OCI-LY3 (cell line): ENCODE measurements at regions not wholly inside any gene's neighbourhood (a gene's known extent, or its start where the extent isn't known, plus 50 kb on each side); places are given as distances from the start of the nearest gene placed in this dataset.

Experiments
- H2AFZ ChIP-seq: fragments of 200-600, 300-600 bp; shearing (Covaris generic); 2 replicates; pipeline ENCODE4 v1.6.0; 2014; ENCODE audit warnings: antibody characterized with exemption, low read depth, low read length
- H3K27ac ChIP-seq: fragments of 200-600, 300-600 bp; sonication (generic); 2 replicates; pipeline ENCODE4 v1.5.1; 2014; ENCODE audit warnings: mild to moderate bottlenecking, low read length, moderate library complexity, mixed read lengths
- H3K27me3 ChIP-seq: fragments of 200-600, 300-600 bp; sonication (generic); 2 replicates; pipeline ENCODE4 v1.6.1; 2014; ENCODE audit warnings: low read depth, low read length, mixed read lengths
- H3K36me3 ChIP-seq: fragments of 200-600, 300-600 bp; sonication (generic); replicated peaks from 2 replicates; pipeline ENCODE3; 2014; ENCODE audit warnings: low read depth, low read length, mixed read lengths
- H3K4me1 ChIP-seq: fragments of 300-600, 200-600 bp; sonication (generic); 2 replicates; pipeline ENCODE4 v1.6.1; 2014; ENCODE audit warnings: low read length, mixed read lengths
- H3K4me2 ChIP-seq: fragments of 200-600, 300-600 bp; sonication (generic); 2 replicates; pipeline ENCODE4 v1.6.1; 2014; ENCODE audit warnings: low read length, mixed read lengths
- H3K4me3 ChIP-seq: fragments of 300-600, 200-600 bp; sonication (generic); 2 replicates; pipeline ENCODE4 v1.5.1; 2014; ENCODE audit warnings: antibody characterized with exemption, mild to moderate bottlenecking, low read length, moderate library complexity
- H3K79me2 ChIP-seq: fragments of 300-600, 200-600 bp; shearing (Covaris generic); 2 replicates; pipeline ENCODE4 v1.6.1; 2014; ENCODE audit warnings: mild to moderate bottlenecking, low read length, mixed read lengths
- H3K9ac ChIP-seq: fragments of 300-600, 200-600 bp; shearing (Covaris generic); 2 replicates; pipeline ENCODE4 v1.6.0; 2014; ENCODE audit warnings: mild to moderate bottlenecking, low read length, moderate library complexity
- H3K9me3 ChIP-seq: fragments of 200-600, 300-600 bp; shearing (Covaris generic); 2 replicates; pipeline ENCODE4 v1.6.1; 2014; ENCODE audit warnings: low read length, mixed read lengths; ENCODE audit not compliant: insufficient read depth
- H4K20me1 ChIP-seq: fragments of 200-600, 300-600 bp; sonication (generic); 2 replicates; pipeline ENCODE4 v1.6.1; 2016; ENCODE audit warnings: low read length, mixed read lengths; ENCODE audit not compliant: insufficient read depth
- CTCF ChIP-seq: fragments of 200-600, 300-600 bp; sonication (generic); IDR thresholded peaks from 2 replicates; pipeline ENCODE4 v1.5.1; 2014; ENCODE audit warnings: antibody characterized with exemption, low read length, low read depth
- EZH2phosphoT487 ChIP-seq: fragments of 200-600 bp; shearing (Covaris generic); IDR thresholded peaks from 2 replicates; pipeline ENCODE4 v1.6.1; 2018; ENCODE audit warnings: antibody characterized with exemption, mixed run types, low read depth

DNA sequence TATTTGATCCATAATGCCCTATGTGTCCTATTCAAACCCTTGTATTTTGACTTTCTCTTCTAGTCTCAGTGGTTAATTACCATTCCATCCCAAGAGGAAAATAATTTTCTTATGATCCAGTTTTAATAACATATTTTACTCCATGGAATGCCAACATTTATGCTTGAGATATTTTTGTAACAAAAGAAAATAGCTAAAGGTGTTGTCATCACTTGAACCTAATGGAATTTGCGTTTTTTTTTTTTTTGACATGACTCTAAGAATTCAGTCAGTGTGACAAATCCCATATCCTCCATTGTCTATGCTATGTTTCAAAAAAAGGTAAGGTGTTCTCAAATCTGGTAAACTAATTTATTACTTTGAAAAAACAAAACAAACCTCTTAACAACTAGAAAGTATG is 324.1 kb upstream of the ADAMTS5 start:
- no peak overlapping the region for H3K9ac ChIP-seq
- H2AFZ ChIP-seq = no peak overlapping the region
- no peaks in the 10 kb centered on the region for H3K27me3 ChIP-seq
- no peak for TF ChIP-seq EZH2phosphoT487
- TF ChIP-seq CTCF = no peak
- H3K4me1 ChIP-seq = no peaks in the 10 kb centered on the region
- H3K4me3 ChIP-seq = no peak overlapping the region
- H3K36me3 ChIP-seq = no peaks in the 10 kb centered on the region
- no peaks in the 10 kb centered on the region for H3K79me2 ChIP-seq
- no peaks in the 10 kb centered on the region for H4K20me1 ChIP-seq
- H3K27ac ChIP-seq = no peak overlapping the region
- no peaks in the 10 kb centered on the region for H3K9me3 ChIP-seq
- no peak overlapping the region for H3K4me2 ChIP-seq

DNA sequence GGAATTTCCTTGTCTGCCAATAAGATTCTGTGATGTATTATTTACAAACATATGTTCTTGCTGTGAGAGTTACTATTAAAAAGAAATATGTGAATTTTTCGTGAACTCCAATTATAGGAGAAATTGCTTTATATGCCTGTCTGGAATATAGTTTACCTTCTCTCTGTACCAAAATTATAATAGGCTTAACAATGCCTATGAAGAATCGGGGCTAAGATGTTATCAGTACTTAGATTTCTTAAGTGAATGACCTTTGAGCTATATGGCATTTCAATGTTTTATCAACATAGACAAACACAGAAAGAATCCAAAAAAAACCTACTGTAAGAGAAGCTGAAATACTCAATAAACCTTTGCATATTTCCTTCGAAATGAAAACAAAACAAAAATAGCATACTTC is 323.1 kb upstream of the ADAMTS5 start:
- Histone ChIP-seq H3K4me3 (no peak overlapping the region), H3K79me2 (no peaks in the 10 kb centered on the region), H3K4me2 (no peak overlapping the region), H3K9ac (no peak overlapping the region), H2AFZ (no peak overlapping the region), H3K9me3 (no peaks in the 10 kb centered on the region), H3K4me1 (no peaks in the 10 kb centered on the region), H4K20me1 (no peaks in the 10 kb centered on the region), H3K27me3 (no peaks in the 10 kb centered on the region), H3K36me3 (no peaks in the 10 kb centered on the region), H3K27ac (no peak overlapping the region)
- no peak for TF ChIP-seq CTCF
- TF ChIP-seq EZH2phosphoT487 = no peak

DNA sequence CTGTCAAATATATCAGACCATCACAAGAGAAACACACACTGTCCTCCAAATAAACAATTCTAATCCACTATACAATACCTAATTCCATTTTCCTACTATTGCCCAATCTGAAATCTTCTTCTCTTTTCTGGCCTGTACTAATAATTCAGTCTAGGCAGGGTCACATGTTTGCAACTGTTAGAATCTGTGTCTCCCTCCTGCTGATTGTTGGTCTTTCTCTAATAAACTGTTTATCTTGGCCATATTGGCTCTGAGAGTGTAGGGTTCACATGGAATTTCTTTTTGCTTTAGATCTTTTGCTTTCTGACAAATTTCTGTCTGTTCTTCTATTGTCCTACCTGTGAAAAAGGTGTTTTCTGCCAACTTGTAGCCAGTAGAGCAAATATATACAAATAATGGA is 319.9 kb upstream of the ADAMTS5 start:
- no peak overlapping the region for H3K9ac ChIP-seq
- no peaks in the 10 kb centered on the region for H3K79me2 ChIP-seq
- H3K9me3 ChIP-seq = no peaks in the 10 kb centered on the region
- no peaks in the 10 kb centered on the region for H3K4me1 ChIP-seq
- no peak overlapping the region for H3K4me2 ChIP-seq
- no peaks in the 10 kb centered on the region for H4K20me1 ChIP-seq
- no peak overlapping the region for H3K4me3 ChIP-seq
- no peak overlapping the region for H3K27ac ChIP-seq
- no peaks in the 10 kb centered on the region for H3K36me3 ChIP-seq
- no peak for TF ChIP-seq EZH2phosphoT487
- TF ChIP-seq CTCF = no peak
- no peaks in the 10 kb centered on the region for H3K27me3 ChIP-seq
- H2AFZ ChIP-seq = no peak overlapping the region

GRCh38 chr21:27277110-27277509 is 310.2 kb upstream of the ADAMTS5 start:
- H4K20me1 ChIP-seq = no peaks in the 10 kb centered on the region
- no peaks in the 10 kb centered on the region for H3K4me1 ChIP-seq
- H3K9ac ChIP-seq = no peak overlapping the region
- H3K79me2 ChIP-seq = no peaks in the 10 kb centered on the region
- H2AFZ ChIP-seq = no peak overlapping the region
- H3K36me3 ChIP-seq = no peaks in the 10 kb centered on the region
- H3K27ac ChIP-seq = no peak overlapping the region
- no peak overlapping the region for H3K4me3 ChIP-seq
- TF ChIP-seq CTCF = no peak
- no peak for TF ChIP-seq EZH2phosphoT487
- no peaks in the 10 kb centered on the region for H3K27me3 ChIP-seq
- no peaks in the 10 kb centered on the region for H3K9me3 ChIP-seq
- no peak overlapping the region for H3K4me2 ChIP-seq
